Mesenchymal stem cell (in vitro differentiated cells and primary cell): ENCODE measurements at regions not wholly inside any gene's neighbourhood (a gene's known extent, or its start where the extent isn't known, plus 50 kb on each side); places are given as distances from the start of the nearest gene placed in this dataset.

Experiments
- DNase-seq: peaks from one replicate; pipeline ENCODE4 v3.0.0-alpha.2; 2013
- H2AFZ ChIP-seq: one replicate; pipeline ENCODE4 v1.6.1; 2013; ENCODE audit warnings: low read depth, mild to moderate bottlenecking, control low read depth, inconsistent platforms, low read length, moderate library complexity
- H2AK5ac ChIP-seq: 2 replicates; pipeline ENCODE4 v1.6.1; 2013; ENCODE audit warnings: low read length, moderate library complexity, mild to moderate bottlenecking, inconsistent platforms; ENCODE audit not compliant: severe bottlenecking
- H2BK120ac ChIP-seq: one replicate; pipeline ENCODE4 v1.6.1; 2013; ENCODE audit warnings: low read depth, mild to moderate bottlenecking, inconsistent platforms, low read length, moderate library complexity
- H2BK12ac ChIP-seq, 2 experiments: one replicate each; pipeline ENCODE4 v1.6.1; 2013; ENCODE audit warnings: inconsistent platforms in 2 of 2, low read length in 2 of 2, mild to moderate bottlenecking in 2 of 2, moderate library complexity in 2 of 2, control low read depth in 1 of 2
- H2BK15ac ChIP-seq: one replicate; pipeline ENCODE4 v1.6.1; 2013; ENCODE audit warnings: mild to moderate bottlenecking, low read depth, inconsistent platforms; ENCODE audit not compliant: poor library complexity, severe bottlenecking
- H2BK5ac ChIP-seq: 2 replicates; pipeline ENCODE4 v1.6.1; 2013; ENCODE audit warnings: low read depth, mild to moderate bottlenecking, low read length, control low read depth, inconsistent platforms; ENCODE audit not compliant: poor library complexity, severe bottlenecking
- H3K14ac ChIP-seq, 2 experiments: one replicate each; pipeline ENCODE4 v1.6.1; 2013; ENCODE audit warnings: inconsistent platforms in 2 of 2, low read length in 2 of 2, control low read depth in 1 of 2, mild to moderate bottlenecking in 1 of 2, moderate library complexity in 1 of 2
- H3K18ac ChIP-seq, 2 experiments: one replicate each; pipeline ENCODE4 v1.6.1; 2013; ENCODE audit warnings: inconsistent platforms in 2 of 2, low read length in 2 of 2, control low read depth in 1 of 2, low read depth in 1 of 2, mild to moderate bottlenecking in 1 of 2
- H3K23ac ChIP-seq, 2 experiments: one replicate each; pipeline ENCODE4 v1.6.1; 2013; ENCODE audit warnings: inconsistent platforms in 2 of 2, low read length in 2 of 2, mild to moderate bottlenecking in 2 of 2, moderate library complexity in 2 of 2, control low read depth in 1 of 2
- H3K27ac ChIP-seq: 2 replicates; pipeline ENCODE4 v1.5.1; 2013; ENCODE audit warnings: mild to moderate bottlenecking, moderate library complexity, low read length, control low read depth, inconsistent platforms; ENCODE audit not compliant: poor library complexity, severe bottlenecking
- H3K27me3 ChIP-seq, 2 experiments: 2 replicates each; pipeline versions ENCODE4 v1.6.1 to v1.7.0; 2013; ENCODE audit warnings: low read length in 2 of 2, mild to moderate bottlenecking in 2 of 2, moderate library complexity in 2 of 2, control low read depth in 1 of 2, inconsistent platforms in 1 of 2; ENCODE audit not compliant: control insufficient read depth in 1 of 2, insufficient read depth in 1 of 2
- H3K36me3 ChIP-seq, 2 experiments: 2 replicates each; pipeline versions ENCODE4 v1.6.1 to v1.7.0; 2013; ENCODE audit warnings: low read length in 2 of 2, control low read depth in 1 of 2, inconsistent platforms in 1 of 2, low read depth in 1 of 2, mild to moderate bottlenecking in 1 of 2; ENCODE audit not compliant: insufficient read depth in 2 of 2, control insufficient read depth in 1 of 2
- H3K4ac ChIP-seq, 2 experiments: one replicate each; pipeline ENCODE4 v1.6.1; 2013; ENCODE audit warnings: inconsistent platforms in 2 of 2, low read length in 2 of 2, mild to moderate bottlenecking in 2 of 2, moderate library complexity in 2 of 2, control low read depth in 1 of 2, low read depth in 1 of 2
- H3K4me1 ChIP-seq: 2 replicates; pipeline ENCODE4 v1.6.1; 2013; ENCODE audit warnings: low read depth, low read length, control low read depth; ENCODE audit not compliant: control insufficient read depth, insufficient read depth
- H3K4me2 ChIP-seq: 2 replicates; pipeline ENCODE4 v1.6.1; 2013; ENCODE audit warnings: low read length, mild to moderate bottlenecking, inconsistent platforms; ENCODE audit not compliant: poor library complexity, severe bottlenecking
- H3K4me3 ChIP-seq, 2 experiments: 2 replicates each; pipeline versions ENCODE4 v1.5.1 to v1.7.0; 2013; ENCODE audit warnings: low read length in 2 of 2, mild to moderate bottlenecking in 2 of 2, control low read depth in 1 of 2, low read depth in 1 of 2; ENCODE audit not compliant: insufficient read depth in 1 of 2
- H3K79me1 ChIP-seq: replicated peaks from 2 replicates; pipeline ENCODE4 v1.6.1; 2013; ENCODE audit warnings: mild to moderate bottlenecking, control low read depth, low read length, inconsistent platforms; ENCODE audit not compliant: poor library complexity, severe bottlenecking
- H3K9ac ChIP-seq: 2 replicates; pipeline ENCODE4 v1.7.0; 2013; ENCODE audit warnings: mild to moderate bottlenecking, low read length, moderate library complexity
- H3K9me3 ChIP-seq: 2 replicates; pipeline ENCODE4 v1.7.0; 2013; ENCODE audit warnings: mild to moderate bottlenecking, low read length; ENCODE audit not compliant: control insufficient read depth
- H4K8ac ChIP-seq: one replicate; pipeline ENCODE4 v1.6.1; 2013; ENCODE audit warnings: inconsistent platforms, mild to moderate bottlenecking, low read length, moderate library complexity
- H4K91ac ChIP-seq: one replicate; pipeline ENCODE4 v1.6.1; 2013; ENCODE audit warnings: mild to moderate bottlenecking, low read length, inconsistent platforms
- WGBS: methylation state at CpG from one replicate; pipeline ENCODE4 v1.1.7; 2013; ENCODE audit warnings: mixed read lengths; 5-methylcytosine and 5-hydroxymethylcytosine counted together

DNA sequence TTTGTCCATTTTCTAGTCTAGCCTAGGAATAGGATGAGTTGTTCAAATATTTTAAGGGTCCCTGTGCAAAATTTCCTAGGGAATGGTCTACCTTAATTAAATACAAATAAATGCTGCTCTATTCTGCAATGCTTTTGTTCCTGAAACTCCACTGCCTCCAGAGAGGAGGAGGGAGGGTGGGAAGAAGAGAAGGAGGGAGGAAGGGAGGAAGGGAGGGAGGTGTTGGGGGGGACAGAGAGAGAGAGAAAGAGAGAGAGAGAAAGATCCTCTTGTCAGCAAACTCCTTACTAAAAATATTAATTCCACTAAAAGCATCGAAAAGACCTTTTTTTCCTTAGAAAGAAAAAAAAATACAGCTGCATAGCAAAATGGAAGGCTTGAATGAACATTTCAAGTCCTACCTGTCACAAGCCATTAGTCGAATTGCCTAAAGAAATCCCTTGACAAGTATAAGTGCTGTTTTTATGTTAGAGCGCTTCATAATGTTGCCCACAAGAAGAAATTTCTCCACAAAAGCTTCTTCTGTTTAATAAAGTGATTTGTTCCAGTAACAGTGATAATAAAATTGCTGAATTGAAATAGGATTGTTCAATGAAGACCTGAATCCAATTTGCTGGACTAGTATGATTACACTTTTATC lies 106.0 kb downstream of the NKX6-1 start:
- no peak for DNase-seq
- Histone ChIP-seq H3K4me1 (no peaks in the 10 kb centered on the region), H3K9me3 (no peaks in the 10 kb centered on the region), H3K23ac (no peak overlapping the region), H3K14ac (no peak overlapping the region), H3K4me3 (no peak overlapping the region), H2AK5ac (no peak overlapping the region), H2BK5ac (no peak overlapping the region), H3K9ac (no peak overlapping the region), H2BK12ac (no peak overlapping the region), H3K4ac (no peak overlapping the region), H4K8ac (no peak overlapping the region), H3K4me2 (no peak overlapping the region), H3K79me1 (no peaks in the 10 kb centered on the region), H4K91ac (no peak overlapping the region), H2BK120ac (no peak overlapping the region), H2AFZ (no peak overlapping the region), H3K27me3 (peaks cover 0 to 3% of the 10 kb centered on the region in 2 experiments), H3K27ac (no peak overlapping the region), H2BK15ac (no peak overlapping the region), H3K18ac (no peak overlapping the region), H3K36me3 (no peaks in the 10 kb centered on the region)
- WGBS, result 50% methylated on average over 1 of the region's 3 CpGs

- Histone ChIP-seq H3K4me2 (no peak overlapping the region), H3K4me1 (no peaks in the 10 kb centered on the region), H3K36me3 (no peaks in the 10 kb centered on the region), H2AFZ (no peak overlapping the region), H3K14ac (no peak overlapping the region), H3K4me3 (no peak overlapping the region), H3K23ac (no peak overlapping the region), H3K79me1 (no peaks in the 10 kb centered on the region), H3K27ac (no peak overlapping the region), H2BK12ac (no peak overlapping the region), H3K9me3 (no peaks in the 10 kb centered on the region), H2AK5ac (no peak overlapping the region), H3K27me3 (peaks cover 0 to 13% of the 10 kb centered on the region in 2 experiments), H2BK15ac (no peak overlapping the region), H2BK5ac (no peak overlapping the region), H3K4ac (no peak overlapping the region), H2BK120ac (no peak overlapping the region), H4K91ac (no peak overlapping the region), H3K9ac (no peak overlapping the region), H3K18ac (no peak overlapping the region), H4K8ac (no peak overlapping the region)
- no peak for DNase-seq
- WGBS, result 69% methylated on average over 2 of the region's 2 CpGs
These were observed 109.7 kb downstream of the NKX6-1 start for GRCh38 chr4:84389406-84389805.

DNA sequence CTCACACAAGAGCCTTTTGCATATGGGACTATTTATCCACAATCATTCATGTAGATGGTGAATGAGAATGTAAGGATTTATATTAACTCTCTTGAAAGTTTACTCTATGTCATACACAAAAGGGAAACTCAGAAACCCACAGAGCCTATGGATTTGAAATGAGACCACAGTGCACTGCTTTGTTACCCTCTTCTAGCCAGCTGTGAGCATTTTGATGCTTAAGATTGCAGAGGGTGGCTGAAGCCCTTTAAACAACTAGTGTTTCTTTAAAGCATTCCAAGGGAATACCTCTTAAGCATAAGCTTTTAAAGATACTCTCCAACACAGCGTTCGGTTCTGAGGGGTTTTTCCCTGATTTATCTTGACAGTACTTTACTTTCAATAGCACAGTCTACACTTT lies 113.9 kb downstream of the NKX6-1 start:
- Histone ChIP-seq H3K36me3 (no peaks in the 10 kb centered on the region), H2BK120ac (no peak overlapping the region), H4K8ac (no peak overlapping the region), H2BK12ac (no peak overlapping the region), H3K9ac (no peak overlapping the region), H3K4me1 (no peaks in the 10 kb centered on the region), H3K4ac (no peak overlapping the region), H3K4me2 (no peak overlapping the region), H3K4me3 (no peak overlapping the region), H3K9me3 (no peaks in the 10 kb centered on the region), H2BK15ac (no peak overlapping the region), H2BK5ac (no peak overlapping the region), H3K18ac (no peak overlapping the region), H3K23ac (no peak overlapping the region), H3K14ac (no peak overlapping the region), H3K79me1 (no peaks in the 10 kb centered on the region), H4K91ac (no peak overlapping the region), H2AK5ac (no peak overlapping the region), H2AFZ (no peak overlapping the region), H3K27ac (no peak overlapping the region), H3K27me3 (peaks cover 0 to 13% of the 10 kb centered on the region in 2 experiments)
- 10% methylated on average over 2 of the region's 2 CpGs for WGBS
- DNase-seq, result no peak

DNA sequence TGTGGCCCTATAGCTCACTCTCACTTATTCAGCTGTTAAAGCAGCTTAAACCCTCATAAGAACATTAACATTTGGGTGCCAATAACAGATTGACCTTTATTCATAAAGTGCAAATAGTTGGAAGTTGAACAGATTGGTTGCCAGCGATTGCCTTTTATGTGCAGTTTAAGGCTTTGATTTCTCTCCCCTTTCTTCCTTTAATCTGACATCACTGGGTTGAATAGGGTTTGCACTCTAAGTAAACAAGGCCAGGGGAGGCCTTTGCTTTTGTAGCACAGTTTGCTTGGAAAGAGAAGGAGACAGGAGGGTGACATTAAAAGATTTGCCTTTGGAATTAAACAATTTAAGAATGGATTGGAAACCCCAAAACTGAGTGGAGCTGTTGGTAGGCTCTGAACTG lies 114.3 kb downstream of the NKX6-1 start:
- H3K4me3 ChIP-seq, result no peak overlapping the region
- 80% methylated on average over 1 of the region's 1 CpG for WGBS

More for the DNA sequence above, 114.3 kb downstream of the NKX6-1 start:
- H3K4ac ChIP-seq, result no peak overlapping the region
- no peak overlapping the region for H2BK120ac ChIP-seq
- H2BK5ac ChIP-seq, result no peak overlapping the region
- no peak overlapping the region for H2AK5ac ChIP-seq
- H3K18ac ChIP-seq, result no peak overlapping the region
- H3K9ac ChIP-seq, result no peak overlapping the region
- no peak overlapping the region for H4K91ac ChIP-seq
- H3K79me1 ChIP-seq, result no peaks in the 10 kb centered on the region
- no peak overlapping the region for H3K4me2 ChIP-seq
- peaks cover 0 to 13% of the 10 kb centered on the region in 2 experiments for H3K27me3 ChIP-seq
- H2BK15ac ChIP-seq, result no peak overlapping the region
- no peak for DNase-seq
- no peaks in the 10 kb centered on the region for H3K9me3 ChIP-seq
- no peaks in the 10 kb centered on the region for H3K4me1 ChIP-seq
- no peak overlapping the region for H3K14ac ChIP-seq
- no peaks in the 10 kb centered on the region for H3K36me3 ChIP-seq
- no peak overlapping the region for H2BK12ac ChIP-seq
- H3K27ac ChIP-seq, result no peak overlapping the region
- no peak overlapping the region for H4K8ac ChIP-seq
- no peak overlapping the region for H3K23ac ChIP-seq
- H2AFZ ChIP-seq, result no peak overlapping the region
